ENCODE measurements at regions not wholly inside any gene's neighbourhood (a gene's known extent, or its start where the extent isn't known, plus 50 kb on each side); places are given as distances from the start of the nearest gene placed in this dataset.

GRCh38 chr12:88307961-88308360 is 165.9 kb downstream of the TMTC3 start:
- DNase-seq: no peak
- H3K36me3 ChIP-seq (ENCODE audit: control insufficient read depth, insufficient read depth, low read length): no peaks in the 10 kb centered on the region
- H3K4me3 ChIP-seq (ENCODE audit: low read length): no peak overlapping the region
- H3K4me1 ChIP-seq (ENCODE audit: control insufficient read depth, insufficient read depth, low read length): no peaks in the 10 kb centered on the region
- Mint-ChIP-seq H3K36me3 (ENCODE audit: low read depth) (no peaks in the 10 kb centered on the region), H3K9me3 (no peaks in the 10 kb centered on the region), H3K4me3 (no peak overlapping the region), H3K27me3 (ENCODE audit: insufficient read depth) (peaks cover 63% of the 10 kb centered on the region), H3K4me1 (no peaks in the 10 kb centered on the region), H3K27ac (no peak overlapping the region)
- no peak overlapping the region for H3K27ac ChIP-seq (ENCODE audit: low read depth, low read length)
- H3K9ac ChIP-seq (ENCODE audit: extremely low read depth, low read length, poor library complexity, severe bottlenecking): no peak overlapping the region
- WGBS, 2 experiments (ENCODE audit: insufficient coverage in 1 of 2, insufficient read length in 1 of 2): 89 to 100% methylated on average over 1 to 2 of the region's 4 CpGs
- TF ChIP-seq, protein P1, sequence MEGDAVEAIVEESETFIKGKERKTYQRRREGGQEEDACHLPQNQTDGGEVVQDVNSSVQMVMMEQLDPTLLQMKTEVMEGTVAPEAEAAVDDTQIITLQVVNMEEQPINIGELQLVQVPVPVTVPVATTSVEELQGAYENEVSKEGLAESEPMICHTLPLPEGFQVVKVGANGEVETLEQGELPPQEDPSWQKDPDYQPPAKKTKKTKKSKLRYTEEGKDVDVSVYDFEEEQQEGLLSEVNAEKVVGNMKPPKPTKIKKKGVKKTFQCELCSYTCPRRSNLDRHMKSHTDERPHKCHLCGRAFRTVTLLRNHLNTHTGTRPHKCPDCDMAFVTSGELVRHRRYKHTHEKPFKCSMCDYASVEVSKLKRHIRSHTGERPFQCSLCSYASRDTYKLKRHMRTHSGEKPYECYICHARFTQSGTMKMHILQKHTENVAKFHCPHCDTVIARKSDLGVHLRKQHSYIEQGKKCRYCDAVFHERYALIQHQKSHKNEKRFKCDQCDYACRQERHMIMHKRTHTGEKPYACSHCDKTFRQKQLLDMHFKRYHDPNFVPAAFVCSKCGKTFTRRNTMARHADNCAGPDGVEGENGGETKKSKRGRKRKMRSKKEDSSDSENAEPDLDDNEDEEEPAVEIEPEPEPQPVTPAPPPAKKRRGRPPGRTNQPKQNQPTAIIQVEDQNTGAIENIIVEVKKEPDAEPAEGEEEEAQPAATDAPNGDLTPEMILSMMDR (conservative IDR thresholded peaks at IDR 0.05): no peak
- peaks cover 89% of the 10 kb centered on the region for H3K27me3 ChIP-seq (ENCODE audit: control insufficient read depth, insufficient read depth, low read length, poor library complexity, severe bottlenecking)
- no peaks in the 10 kb centered on the region for H3K9me3 ChIP-seq (ENCODE audit: control insufficient read depth, low read length)

- Mint-ChIP-seq H3K9me3 (no peaks in the 10 kb centered on the region), H3K27me3 (ENCODE audit: insufficient read depth) (peaks cover 55% of the 10 kb centered on the region), H3K4me1 (no peaks in the 10 kb centered on the region), H3K36me3 (ENCODE audit: low read depth) (no peaks in the 10 kb centered on the region), H3K4me3 (no peak overlapping the region), H3K27ac (no peak overlapping the region)
- Histone ChIP-seq H3K9ac (ENCODE audit: extremely low read depth, low read length, poor library complexity, severe bottlenecking) (no peak overlapping the region), H3K4me3 (ENCODE audit: low read length) (no peak overlapping the region), H3K27ac (ENCODE audit: low read depth, low read length) (no peak overlapping the region), H3K27me3 (ENCODE audit: control insufficient read depth, insufficient read depth, low read length, poor library complexity, severe bottlenecking) (peaks cover 80% of the 10 kb centered on the region), H3K36me3 (ENCODE audit: control insufficient read depth, insufficient read depth, low read length) (no peaks in the 10 kb centered on the region), H3K4me1 (ENCODE audit: control insufficient read depth, insufficient read depth, low read length) (no peaks in the 10 kb centered on the region), H3K9me3 (ENCODE audit: control insufficient read depth, low read length) (no peaks in the 10 kb centered on the region)
- DNase-seq: no peak
- TF ChIP-seq, protein P1 (conservative IDR thresholded peaks at IDR 0.05): no peak
Observed at GRCh38 chr12:88308825-88309224, 166.7 kb downstream of the TMTC3 start.

- Histone ChIP-seq H3K9me3 (ENCODE audit: control insufficient read depth, low read length) (no peaks in the 10 kb centered on the region), H3K27me3 (ENCODE audit: control insufficient read depth, insufficient read depth, low read length, poor library complexity, severe bottlenecking) (peaks cover 73% of the 10 kb centered on the region), H3K36me3 (ENCODE audit: control insufficient read depth, insufficient read depth, low read length) (no peaks in the 10 kb centered on the region), H3K27ac (ENCODE audit: low read depth, low read length) (no peak overlapping the region), H3K4me3 (ENCODE audit: low read length) (no peak overlapping the region), H3K9ac (ENCODE audit: extremely low read depth, low read length, poor library complexity, severe bottlenecking) (no peak overlapping the region), H3K4me1 (ENCODE audit: control insufficient read depth, insufficient read depth, low read length) (no peaks in the 10 kb centered on the region)
- Mint-ChIP-seq H3K27me3 (ENCODE audit: insufficient read depth) (peaks cover 49% of the 10 kb centered on the region), H3K4me1 (no peaks in the 10 kb centered on the region), H3K4me3 (no peak overlapping the region), H3K9me3 (no peaks in the 10 kb centered on the region), H3K27ac (no peak overlapping the region), H3K36me3 (ENCODE audit: low read depth) (no peaks in the 10 kb centered on the region)
- 87% methylated on average over 2 of the region's 2 CpGs; no CpG with 5 or more reads in 1 of the 2 experiments for WGBS, 2 experiments (ENCODE audit: insufficient coverage in 1 of 2, insufficient read length in 1 of 2)
- TF ChIP-seq, protein P1 (conservative IDR thresholded peaks at IDR 0.05): no peak
- no peak for DNase-seq
Observed at GRCh38 chr12:88309546-88309945, 167.4 kb downstream of the TMTC3 start.

All from endodermal cell (in vitro differentiated cells).